IMR-90 (cell line): ENCODE measurements at regions not wholly inside any gene's neighbourhood (a gene's known extent, or its start where the extent isn't known, plus 50 kb on each side); places are given as distances from the start of the nearest gene placed in this dataset.

Experiments used
- ATAC-seq: fragments of 200-7000 bp; cut with Tn5 transposase; 2 replicates; pipeline ENCODE4 v1.9.1; 2020; ENCODE audit warnings: low read depth, mild to moderate bottlenecking, moderate library complexity
- BruUV-seq: library from RNA; stranded (reverse); fragments of 400-500 nt; replicated peaks from 2 replicates; lab custom pipeline; 2021; lab: Mats Ljungman, UMichigan
- CTCF ChIA-PET: fragments of 300-600 bp; formaldehyde crosslinking; extraction: SDS; loops from one replicate; lab custom pipeline; 2021; ENCODE audit warnings: antibody characterized with exemption; lab: Yijun Ruan, JAX
- POLR2A ChIA-PET: fragments of 300-600 bp; sonication (Branson Sonifier 250); formaldehyde crosslinking; loops from one replicate; lab custom pipeline; 2022; ENCODE audit warnings: antibody characterized with exemption; ENCODE audit not compliant: unreplicated experiment; lab: Charles Lee
- DNase-seq: peaks from one replicate; pipeline ENCODE4 v3.0.0; 2013
- H2AFZ ChIP-seq: replicated peaks from 2 replicates; pipeline ENCODE3; 2013; ENCODE audit warnings: low read length, mild to moderate bottlenecking; ENCODE audit not compliant: poor library complexity
- H2AK5ac ChIP-seq: 2 replicates; pipeline ENCODE4 v1.6.1; 2013; ENCODE audit warnings: low read depth, low read length, inconsistent platforms
- H2AK9ac ChIP-seq: replicated peaks from 2 replicates; pipeline ENCODE3; 2013; ENCODE audit warnings: mild to moderate bottlenecking, low read depth, low read length, moderate library complexity; ENCODE audit not compliant: poor library complexity
- H2BK120ac ChIP-seq: 2 replicates; pipeline ENCODE4 v1.6.1; 2013; ENCODE audit warnings: low read depth, low read length, inconsistent platforms
- H2BK15ac ChIP-seq: 3 replicates; pipeline ENCODE4 v1.6.1; 2013; ENCODE audit warnings: low read depth, low read length, inconsistent platforms
- H2BK20ac ChIP-seq: 2 replicates; pipeline ENCODE4 v1.6.1; 2013; ENCODE audit warnings: low read depth, mild to moderate bottlenecking, inconsistent platforms, low read length, moderate library complexity
- H2BK5ac ChIP-seq: 2 replicates; pipeline ENCODE4 v1.6.1; 2013; ENCODE audit warnings: mild to moderate bottlenecking, low read depth, low read length, inconsistent platforms; ENCODE audit not compliant: poor library complexity, severe bottlenecking
- H3K14ac ChIP-seq: replicated peaks from 2 replicates; pipeline ENCODE4 v1.6.1; 2013; ENCODE audit warnings: low read depth, low read length, inconsistent platforms
- H3K18ac ChIP-seq: 2 replicates; pipeline ENCODE4 v1.6.1; 2013; ENCODE audit warnings: low read depth, low read length, control low read depth
- H3K23ac ChIP-seq: 2 replicates; pipeline ENCODE4 v1.6.1; 2013; ENCODE audit warnings: low read depth, low read length, inconsistent platforms
- H3K27ac ChIP-seq: 2 replicates; pipeline ENCODE4 v1.5.1; 2013; ENCODE audit warnings: mild to moderate bottlenecking, control low read depth, low read length; ENCODE audit not compliant: insufficient read depth
- H3K27me3 ChIP-seq: 2 replicates; pipeline ENCODE4 v1.6.1; 2013; ENCODE audit warnings: low read length; ENCODE audit not compliant: control insufficient read depth, insufficient read depth
- H3K36me3 ChIP-seq: 2 replicates; pipeline ENCODE4 v1.6.1; 2013; ENCODE audit warnings: low read length, mixed read lengths; ENCODE audit not compliant: control insufficient read depth, insufficient read depth
- H3K4ac ChIP-seq: 2 replicates; pipeline ENCODE4 v1.6.1; 2013; ENCODE audit warnings: low read depth, low read length, inconsistent platforms
- H3K4me1 ChIP-seq: 2 replicates; pipeline ENCODE4 v1.6.1; 2013; ENCODE audit warnings: low read length, mixed read lengths; ENCODE audit not compliant: control insufficient read depth, insufficient read depth
- H3K4me2 ChIP-seq: 2 replicates; pipeline ENCODE4 v1.6.1; 2013; ENCODE audit warnings: low read depth, mild to moderate bottlenecking, control low read depth, low read length, moderate library complexity
- H3K4me3 ChIP-seq: 2 replicates; pipeline ENCODE4 v1.5.1; 2013; ENCODE audit warnings: low read depth, mild to moderate bottlenecking, control low read depth, low read length, moderate library complexity; ENCODE audit not compliant: insufficient read depth
- H3K56ac ChIP-seq: 2 replicates; pipeline ENCODE4 v1.6.1; 2013; ENCODE audit warnings: low read length, inconsistent platforms; ENCODE audit not compliant: insufficient read depth; ENCODE audit errors: extremely low read depth
- H3K79me1 ChIP-seq, 2 experiments: 2 replicates each; pipeline ENCODE4 v1.6.1; 2013; ENCODE audit warnings: low read length in 2 of 2, inconsistent platforms in 1 of 2, low read depth in 1 of 2
- H3K9ac ChIP-seq: 2 replicates; pipeline ENCODE4 v1.6.1; 2013; ENCODE audit warnings: low read depth, low read length, control low read depth
- H3K9me1 ChIP-seq: 2 replicates; pipeline ENCODE4 v1.6.1; 2013; ENCODE audit warnings: low read length, inconsistent platforms; ENCODE audit not compliant: insufficient read depth
- H3K9me3 ChIP-seq: 2 replicates; pipeline ENCODE4 v1.6.1; 2013; ENCODE audit warnings: low read length; ENCODE audit not compliant: control insufficient read depth, insufficient read depth
- H4K20me1 ChIP-seq: 2 replicates; pipeline ENCODE4 v1.6.1; 2013; ENCODE audit warnings: low read length, inconsistent platforms; ENCODE audit not compliant: insufficient read depth
- H4K5ac ChIP-seq: 2 replicates; pipeline ENCODE4 v1.6.1; 2013; ENCODE audit warnings: mild to moderate bottlenecking, low read depth, low read length, control low read depth
- H4K8ac ChIP-seq, 2 experiments: 2 replicates each; pipeline ENCODE4 v1.6.1; 2013; ENCODE audit warnings: low read depth in 2 of 2, low read length in 2 of 2, control low read depth in 1 of 2, inconsistent platforms in 1 of 2
- H4K91ac ChIP-seq: 2 replicates; pipeline ENCODE4 v1.6.1; 2013; ENCODE audit warnings: low read depth, low read length, inconsistent platforms; ENCODE audit not compliant: insufficient read depth
- MAFK ChIP-seq: IDR thresholded peaks from 2 replicates; pipeline ENCODE4 v1.6.1; 2012; ENCODE audit warnings: low read depth, low read length, improper control_type of control experiment
- RCOR1 ChIP-seq: IDR thresholded peaks from 2 replicates; pipeline ENCODE4 v1.6.1; 2012; ENCODE audit warnings: mild to moderate bottlenecking, low read length, improper control_type of control experiment; ENCODE audit not compliant: insufficient replicate concordance
- WGBS, 2 experiments: methylation state at CpG; one replicate each; pipeline versions ENCODE4 v1.1.5 to v1.1.7; 2013; ENCODE audit warnings: missing lambda C conversion rate in 2 of 2; ENCODE audit not compliant: insufficient read length in 1 of 2; ENCODE audit errors: extremely low coverage in 2 of 2; 5-methylcytosine and 5-hydroxymethylcytosine counted together
- dilution Hi-C: fragments of 300-500 bp; cut with HindIII; formaldehyde crosslinking; loops from one replicate; pipeline ENCODE4 v1.14.3; 2018; ENCODE audit warnings: low sequenced_read_pairs; ENCODE audit not compliant: unreplicated experiment
- in situ Hi-C: fragments of 300-500 bp; cut with MboI; formaldehyde crosslinking; loops from 3 replicates; pipeline ENCODE4 v1.14.3; 2019; ENCODE audit warnings: low sequenced_read_pairs, inconsistent platforms, mixed read lengths
- intact Hi-C: fragments of 100-400 bp; cut with micrococcal nuclease; formaldehyde crosslinking; loops from 2 replicates; pipeline ENCODE4 v1.10.0; 2022

DNA sequence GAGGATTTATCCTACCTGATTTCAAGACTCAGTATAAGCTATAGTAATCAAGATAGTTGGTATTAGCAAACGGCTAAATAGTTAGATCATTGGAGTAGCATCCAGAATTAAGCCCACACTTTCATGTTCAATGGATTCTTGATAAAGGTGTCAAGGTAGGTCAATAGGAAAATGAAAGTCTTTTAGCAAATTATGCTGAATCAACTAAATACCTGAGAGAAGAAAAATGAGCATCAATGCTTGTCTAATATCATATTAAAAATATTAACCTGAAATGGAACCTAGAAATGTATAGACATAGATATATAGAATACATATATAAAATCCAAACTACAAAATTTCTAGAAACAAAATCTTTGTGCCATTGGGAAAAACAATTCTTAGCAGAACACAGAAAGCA is 685.6 kb downstream of the DTWD2 start:
- in situ Hi-C loops (no loop called here), dilution Hi-C loops (no loop called here), intact Hi-C loops (no loop called here)
- Histone ChIP-seq H3K9ac (no peak overlapping the region), H3K27ac (no peak overlapping the region), H4K8ac (no peak overlapping the region), H3K23ac (no peak overlapping the region), H2BK20ac (no peak overlapping the region), H3K56ac (no peak overlapping the region), H3K9me1 (no peaks in the 10 kb centered on the region), H2AK5ac (no peak overlapping the region), H3K36me3 (no peaks in the 10 kb centered on the region), H3K18ac (no peak overlapping the region), H2AK9ac (no peak overlapping the region), H3K79me1 (no peaks in the 10 kb centered on the region), H2BK5ac (no peak overlapping the region), H3K27me3 (no peaks in the 10 kb centered on the region), H3K14ac (no peak overlapping the region), H3K4ac (no peak overlapping the region), H3K9me3 (peaks cover 11% of the 10 kb centered on the region), H2BK15ac (no peak overlapping the region), H4K5ac (no peak overlapping the region), H2BK120ac (no peak overlapping the region), H2AFZ (no peak overlapping the region), H4K91ac (no peak overlapping the region), H4K20me1 (no peaks in the 10 kb centered on the region), H3K4me2 (no peak overlapping the region), H3K4me1 (no peaks in the 10 kb centered on the region), H3K4me3 (no peak overlapping the region)
- TF ChIP-seq MAFK = peak; percentile 59; the same call in 1 of the 2 replicates
- TF ChIP-seq RCOR1 = no peak
- ChIA-PET POLR2A (no interaction called here), CTCF (no interaction called here)
- no CpG with 5 or more reads among the region's 1 CpG for WGBS, 2 experiments
- DNase-seq = no peak
- BruUV-seq = no TSS peak
- ATAC-seq = no peak
